ENCODE measurements at regions not wholly inside any gene's neighbourhood (a gene's known extent, or its start where the extent isn't known, plus 50 kb on each side); places are given as distances from the start of the nearest gene placed in this dataset.

DNA sequence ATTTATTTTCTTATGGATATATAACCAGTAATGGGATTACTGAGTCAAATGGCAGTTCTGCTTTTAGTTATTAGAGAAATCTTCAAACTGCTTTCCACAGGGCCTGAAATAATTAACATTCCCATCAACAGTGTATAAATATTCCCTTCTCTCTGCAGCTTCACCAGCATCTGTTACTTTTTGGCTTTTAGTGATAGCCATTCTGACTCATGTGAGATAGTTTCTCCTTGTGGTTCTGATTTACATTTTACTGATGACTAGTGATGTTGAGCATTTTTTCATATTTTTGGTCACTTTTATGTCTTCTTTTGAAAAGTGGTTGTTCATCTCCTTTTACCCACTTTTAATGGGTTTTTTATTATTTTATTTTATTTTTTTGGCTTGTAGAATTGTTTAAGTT lies 1290.3 kb upstream of the CDH9 start:
- Histone ChIP-seq H3K27ac (no peak overlapping the region), H3K9me3 (no peaks in the 10 kb centered on the region), H3K4me3 (no peak overlapping the region), H3K27me3 (replicated peaks; ENCODE audit: insufficient read depth) (no peaks in the 10 kb centered on the region), H3K36me3 (no peaks in the 10 kb centered on the region), H3K4me1 (replicated peaks) (no peaks in the 10 kb centered on the region)
- intact Hi-C loops (cut with DNase I) = no loop called here
- TF ChIP-seq, protein P1, sequence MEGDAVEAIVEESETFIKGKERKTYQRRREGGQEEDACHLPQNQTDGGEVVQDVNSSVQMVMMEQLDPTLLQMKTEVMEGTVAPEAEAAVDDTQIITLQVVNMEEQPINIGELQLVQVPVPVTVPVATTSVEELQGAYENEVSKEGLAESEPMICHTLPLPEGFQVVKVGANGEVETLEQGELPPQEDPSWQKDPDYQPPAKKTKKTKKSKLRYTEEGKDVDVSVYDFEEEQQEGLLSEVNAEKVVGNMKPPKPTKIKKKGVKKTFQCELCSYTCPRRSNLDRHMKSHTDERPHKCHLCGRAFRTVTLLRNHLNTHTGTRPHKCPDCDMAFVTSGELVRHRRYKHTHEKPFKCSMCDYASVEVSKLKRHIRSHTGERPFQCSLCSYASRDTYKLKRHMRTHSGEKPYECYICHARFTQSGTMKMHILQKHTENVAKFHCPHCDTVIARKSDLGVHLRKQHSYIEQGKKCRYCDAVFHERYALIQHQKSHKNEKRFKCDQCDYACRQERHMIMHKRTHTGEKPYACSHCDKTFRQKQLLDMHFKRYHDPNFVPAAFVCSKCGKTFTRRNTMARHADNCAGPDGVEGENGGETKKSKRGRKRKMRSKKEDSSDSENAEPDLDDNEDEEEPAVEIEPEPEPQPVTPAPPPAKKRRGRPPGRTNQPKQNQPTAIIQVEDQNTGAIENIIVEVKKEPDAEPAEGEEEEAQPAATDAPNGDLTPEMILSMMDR (IDR thresholded peaks at IDR 0.05) = no peak
- TF ChIP-seq POLR2AphosphoS5 (IDR thresholded peaks at IDR 0.05) (no peak), POLR2A (IDR thresholded peaks at IDR 0.05) (no peak)
- no peak for DNase-seq (ENCODE audit: low spot score)

DNA sequence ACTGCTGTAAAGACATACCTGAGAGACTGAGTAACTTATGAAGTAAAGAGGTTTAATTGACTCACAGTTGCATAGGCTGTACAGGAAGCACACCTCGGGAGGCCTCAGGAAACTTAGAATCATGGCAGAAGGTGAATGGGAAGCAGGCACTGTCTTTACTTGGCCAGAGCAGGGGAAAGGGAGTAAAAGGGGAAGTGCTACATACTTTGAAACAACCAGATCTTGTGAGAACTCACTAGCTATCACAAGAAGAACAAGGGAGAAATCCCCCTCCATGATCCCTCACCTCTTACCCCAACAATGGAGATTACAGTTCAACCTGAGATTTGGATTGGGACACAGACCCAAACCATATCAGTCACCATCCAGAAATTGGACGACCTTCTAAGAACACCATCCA lies 1285.8 kb upstream of the CDH9 start:
- 64% methylated on average over 2 of the region's 2 CpGs for WGBS
- intact Hi-C loops (cut with DNase I) = no loop called here

DNA sequence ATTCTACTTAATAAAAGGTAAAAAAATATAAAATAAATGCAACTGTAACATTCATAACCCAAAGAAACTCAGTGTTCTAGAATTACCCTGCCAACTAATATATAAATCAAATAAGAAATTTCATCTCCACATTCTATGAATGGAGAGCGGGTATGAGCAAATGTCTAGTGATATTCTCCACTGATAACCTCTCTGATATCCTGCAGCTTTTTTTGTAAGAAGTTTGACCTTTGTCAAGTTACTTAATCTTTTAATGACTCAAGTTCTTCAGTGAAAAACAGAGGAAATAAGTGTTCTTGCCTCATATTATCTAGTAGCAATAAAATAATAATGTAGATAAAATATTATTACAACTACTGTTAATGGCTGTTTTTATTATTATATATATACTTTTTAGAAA lies 1275.6 kb upstream of the CDH9 start:
- TF ChIP-seq, protein P1 (IDR thresholded peaks at IDR 0.05) = no peak
- TF ChIP-seq POLR2AphosphoS5 (IDR thresholded peaks at IDR 0.05) (no peak), POLR2A (IDR thresholded peaks at IDR 0.05) (no peak)
- Histone ChIP-seq H3K27ac (no peak overlapping the region), H3K9me3 (no peaks in the 10 kb centered on the region), H3K4me3 (no peak overlapping the region), H3K27me3 (replicated peaks; ENCODE audit: insufficient read depth) (no peaks in the 10 kb centered on the region), H3K36me3 (no peaks in the 10 kb centered on the region), H3K4me1 (replicated peaks) (no peaks in the 10 kb centered on the region)
- 81% methylated on average over 1 of the region's 1 CpG for WGBS
- no peak for DNase-seq (ENCODE audit: low spot score)
- intact Hi-C loops (cut with DNase I) = no loop called here

More for the DNA sequence above, 1285.8 kb upstream of the CDH9 start:
- TF ChIP-seq POLR2AphosphoS5 (IDR thresholded peaks at IDR 0.05) (no peak), POLR2A (IDR thresholded peaks at IDR 0.05) (no peak)
- TF ChIP-seq, protein P1 (IDR thresholded peaks at IDR 0.05) = no peak
- no peaks in the 10 kb centered on the region for H3K9me3 ChIP-seq
- H3K4me1 ChIP-seq (replicated peaks) = no peaks in the 10 kb centered on the region
- no peak overlapping the region for H3K4me3 ChIP-seq
- no peaks in the 10 kb centered on the region for H3K36me3 ChIP-seq
- no peak overlapping the region for H3K27ac ChIP-seq
- DNase-seq (ENCODE audit: low spot score) = no peak
- no peaks in the 10 kb centered on the region for H3K27me3 ChIP-seq (replicated peaks; ENCODE audit: insufficient read depth)

DNA sequence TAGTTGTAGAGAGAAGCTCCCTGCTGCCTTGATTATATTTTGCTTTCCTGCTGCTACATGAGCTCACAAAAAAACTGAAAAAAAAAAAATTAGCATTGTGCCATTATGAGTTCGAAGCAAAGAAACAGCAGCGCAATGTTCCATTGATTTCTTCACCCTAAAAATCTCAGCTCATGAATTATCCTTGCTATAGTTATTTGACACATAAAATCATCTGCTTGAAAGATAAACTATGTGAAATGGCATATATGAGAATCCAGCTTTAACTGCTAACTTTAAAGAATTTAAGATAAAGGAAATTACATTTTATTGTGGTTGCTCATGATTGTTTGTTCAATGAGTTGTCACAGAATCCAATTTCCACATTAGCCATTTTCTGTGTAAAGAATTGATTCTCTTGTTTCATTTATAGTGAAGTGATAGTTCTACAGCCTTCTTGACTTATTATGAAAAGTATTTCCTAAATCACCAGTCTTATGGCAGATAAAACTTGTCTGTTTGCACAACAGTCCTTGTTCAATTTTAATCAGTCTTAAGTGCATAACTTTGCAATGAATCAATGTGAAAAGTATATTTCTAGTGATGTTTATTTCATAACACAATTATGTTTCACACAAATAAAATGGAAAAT lies 1275.0 kb upstream of the CDH9 start:
- Histone ChIP-seq H3K4me3 (no peak overlapping the region), H3K36me3 (no peaks in the 10 kb centered on the region), H3K9me3 (no peaks in the 10 kb centered on the region), H3K4me1 (replicated peaks) (no peaks in the 10 kb centered on the region), H3K27me3 (replicated peaks; ENCODE audit: insufficient read depth) (no peaks in the 10 kb centered on the region), H3K27ac (no peak overlapping the region)
- DNase-seq (ENCODE audit: low spot score) = no peak
- TF ChIP-seq POLR2A (IDR thresholded peaks at IDR 0.05) (no peak), POLR2AphosphoS5 (IDR thresholded peaks at IDR 0.05) (no peak)
- TF ChIP-seq, protein P1 (IDR thresholded peaks at IDR 0.05) = no peak
- intact Hi-C loops (cut with DNase I) = no loop called here
- WGBS = 54% methylated on average over 2 of the region's 2 CpGs

DNA sequence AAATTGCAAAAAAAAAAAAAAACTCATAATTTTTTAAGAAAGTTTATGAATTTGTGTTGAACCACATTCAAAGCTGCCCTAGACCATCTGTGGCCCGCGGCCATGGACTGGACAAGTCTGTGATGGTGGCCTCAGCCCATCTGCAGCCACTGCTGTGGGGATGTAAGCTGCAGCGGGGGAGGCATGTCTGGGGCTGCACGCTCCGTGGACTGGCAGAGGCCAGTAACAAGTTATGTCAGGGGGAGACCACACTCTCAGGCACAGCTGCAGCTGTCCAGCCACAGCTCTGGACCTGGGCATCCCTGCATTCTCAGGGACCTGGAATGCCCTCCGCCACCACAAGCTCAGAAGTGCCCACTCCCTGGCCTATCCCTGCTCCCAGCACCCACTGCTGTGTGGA lies 1272.3 kb upstream of the CDH9 start:
- Histone ChIP-seq H3K36me3 (no peaks in the 10 kb centered on the region), H3K27ac (no peak overlapping the region), H3K4me3 (no peak overlapping the region), H3K27me3 (replicated peaks; ENCODE audit: insufficient read depth) (no peaks in the 10 kb centered on the region), H3K9me3 (no peaks in the 10 kb centered on the region), H3K4me1 (replicated peaks) (no peaks in the 10 kb centered on the region)
- no peak for DNase-seq (ENCODE audit: low spot score)
- intact Hi-C loops (cut with DNase I) = no loop called here
- TF ChIP-seq, protein P1 (IDR thresholded peaks at IDR 0.05) = no peak
- TF ChIP-seq POLR2A (IDR thresholded peaks at IDR 0.05) (no peak), POLR2AphosphoS5 (IDR thresholded peaks at IDR 0.05) (no peak)
- WGBS = 93% methylated on average over 6 of the region's 6 CpGs

Measured in prostate gland (tissue), 2 donors.